ENCODE measurements at regions not wholly inside any gene's neighbourhood (a gene's known extent, or its start where the extent isn't known, plus 50 kb on each side); places are given as distances from the start of the nearest gene placed in this dataset.

DNA sequence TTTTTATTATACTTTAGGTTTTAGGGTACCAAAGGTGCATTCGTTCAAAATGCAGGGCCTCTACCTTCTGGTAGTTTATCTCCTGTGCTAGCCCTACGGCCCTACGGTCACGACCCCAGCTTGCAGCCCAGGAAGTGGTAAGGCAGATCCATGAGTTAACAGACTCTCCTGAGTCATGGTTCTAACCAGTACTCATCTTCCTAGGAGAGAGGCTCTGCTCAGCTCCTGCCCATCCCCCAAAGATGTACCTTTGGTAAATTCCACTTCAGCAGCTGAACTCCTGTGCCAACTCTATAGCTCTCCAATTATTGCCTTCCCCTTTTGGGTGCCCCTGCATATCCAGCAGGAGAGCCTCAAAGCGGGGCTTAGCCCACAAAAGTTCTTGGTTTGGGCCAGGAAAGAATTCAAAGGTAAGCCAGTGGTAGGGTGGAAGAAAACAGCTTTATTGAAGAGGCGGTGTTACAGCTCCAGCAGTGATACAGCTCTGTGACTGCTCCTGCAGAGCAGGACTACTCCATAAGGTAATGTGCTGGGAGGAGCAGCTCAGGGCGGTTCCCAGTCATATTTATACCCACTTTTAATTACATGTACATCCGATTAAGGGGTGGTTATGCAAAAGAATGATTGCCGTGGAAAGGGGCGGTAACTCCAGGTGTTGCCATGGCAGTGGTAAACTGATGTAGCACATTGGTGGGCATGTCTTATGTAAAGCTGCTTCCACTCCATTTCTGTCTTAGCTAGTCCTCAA, 241.4 kb downstream of the PMP22 start:
- Histone ChIP-seq H3K36me3 (ENCODE audit: control insufficient read depth in 1 of 2, insufficient read depth in 2 of 2, low read length in 2 of 2) (no peaks in the 10 kb centered on the region), H3K4me1 (ENCODE audit: control insufficient read depth in 1 of 2, insufficient read depth in 2 of 2, low read length in 2 of 2) (no peaks in the 10 kb centered on the region), H3K27me3 (ENCODE audit: control insufficient read depth in 1 of 2, insufficient read depth in 2 of 2, low read length in 2 of 2) (no peaks in the 10 kb centered on the region), H3K27ac (ENCODE audit: low read depth, low read length) (no peak overlapping the region), H3K4me3 (ENCODE audit: low read depth in 1 of 2, low read length in 2 of 2) (no peak overlapping the region), H3K9me3 (ENCODE audit: control insufficient read depth in 1 of 2, low read length in 2 of 2) (no peaks in the 10 kb centered on the region), H3K9ac (ENCODE audit: low read depth in 1 of 2, low read length in 2 of 2) (no peak overlapping the region)

DNA sequence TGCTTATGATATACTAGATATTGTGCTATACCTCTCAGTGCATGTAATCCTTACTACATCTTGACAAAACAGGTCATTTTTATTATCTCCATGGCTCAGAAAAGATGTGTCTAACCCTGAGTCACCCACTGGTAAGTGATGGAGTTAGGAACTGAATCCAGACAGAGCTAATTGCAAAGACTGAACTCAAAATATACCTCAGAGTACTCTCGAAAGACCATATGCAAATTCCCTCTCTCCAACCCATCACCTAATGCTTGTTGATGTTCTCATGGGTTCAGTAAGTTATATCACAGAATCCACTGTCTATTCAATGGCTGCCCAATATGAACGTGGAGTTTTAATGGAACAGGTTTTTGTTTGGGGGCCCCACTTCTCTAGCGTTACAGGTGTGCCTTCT, 246.0 kb downstream of the PMP22 start:
- H3K4me1 ChIP-seq (ENCODE audit: control insufficient read depth in 1 of 2, insufficient read depth in 2 of 2, low read length in 2 of 2) = no peaks in the 10 kb centered on the region
- H3K9ac ChIP-seq (ENCODE audit: low read depth in 1 of 2, low read length in 2 of 2) = no peak overlapping the region
- no peaks in the 10 kb centered on the region for H3K27me3 ChIP-seq (ENCODE audit: control insufficient read depth in 1 of 2, insufficient read depth in 2 of 2, low read length in 2 of 2)
- H3K36me3 ChIP-seq (ENCODE audit: control insufficient read depth in 1 of 2, insufficient read depth in 2 of 2, low read length in 2 of 2) = no peaks in the 10 kb centered on the region
- H3K4me3 ChIP-seq (ENCODE audit: low read depth in 1 of 2, low read length in 2 of 2) = no peak overlapping the region
- H3K27ac ChIP-seq (ENCODE audit: low read depth, low read length) = no peak overlapping the region
- no peaks in the 10 kb centered on the region for H3K9me3 ChIP-seq (ENCODE audit: control insufficient read depth in 1 of 2, low read length in 2 of 2)

DNA sequence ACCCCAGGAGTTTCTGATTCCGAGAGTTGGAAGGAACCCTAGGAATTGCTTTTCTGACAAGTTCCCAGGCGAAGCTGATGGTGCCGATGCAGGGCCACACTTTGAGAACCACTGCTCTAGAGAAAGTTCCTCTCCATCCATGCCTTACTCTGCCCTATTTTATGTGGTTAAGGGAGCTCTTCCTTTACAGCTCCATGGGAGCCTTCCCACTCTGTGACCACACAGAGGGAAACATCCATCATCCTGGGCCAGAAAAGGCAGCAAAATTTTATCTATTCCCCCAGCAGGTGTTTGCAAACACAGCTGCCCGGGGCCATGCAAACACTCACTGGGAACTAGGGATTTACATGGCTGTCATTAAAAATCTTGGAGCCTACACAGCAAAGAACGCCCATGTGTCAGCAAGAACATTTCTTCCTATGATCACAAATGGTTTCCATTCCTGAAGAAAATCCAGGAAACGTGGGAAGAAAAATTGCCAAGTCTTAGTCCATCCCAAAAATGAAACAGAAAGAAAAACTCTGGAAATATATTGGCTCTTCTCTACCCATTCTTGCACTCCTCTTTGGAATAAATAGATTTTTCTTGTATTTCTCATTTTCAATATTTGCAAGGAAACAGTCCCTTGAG, 252.7 kb downstream of the PMP22 start:
- H3K27me3 ChIP-seq (ENCODE audit: control insufficient read depth in 1 of 2, insufficient read depth in 2 of 2, low read length in 2 of 2) = no peaks in the 10 kb centered on the region
- H3K4me3 ChIP-seq (ENCODE audit: low read depth in 1 of 2, low read length in 2 of 2) = no peak overlapping the region
- no peak overlapping the region for H3K9ac ChIP-seq (ENCODE audit: low read depth in 1 of 2, low read length in 2 of 2)
- no peak overlapping the region for H3K27ac ChIP-seq (ENCODE audit: low read depth, low read length)
- H3K4me1 ChIP-seq (ENCODE audit: control insufficient read depth in 1 of 2, insufficient read depth in 2 of 2, low read length in 2 of 2) = no peaks in the 10 kb centered on the region
- H3K36me3 ChIP-seq (ENCODE audit: control insufficient read depth in 1 of 2, insufficient read depth in 2 of 2, low read length in 2 of 2) = no peaks in the 10 kb centered on the region
- H3K9me3 ChIP-seq (ENCODE audit: control insufficient read depth in 1 of 2, low read length in 2 of 2) = no peaks in the 10 kb centered on the region

DNA sequence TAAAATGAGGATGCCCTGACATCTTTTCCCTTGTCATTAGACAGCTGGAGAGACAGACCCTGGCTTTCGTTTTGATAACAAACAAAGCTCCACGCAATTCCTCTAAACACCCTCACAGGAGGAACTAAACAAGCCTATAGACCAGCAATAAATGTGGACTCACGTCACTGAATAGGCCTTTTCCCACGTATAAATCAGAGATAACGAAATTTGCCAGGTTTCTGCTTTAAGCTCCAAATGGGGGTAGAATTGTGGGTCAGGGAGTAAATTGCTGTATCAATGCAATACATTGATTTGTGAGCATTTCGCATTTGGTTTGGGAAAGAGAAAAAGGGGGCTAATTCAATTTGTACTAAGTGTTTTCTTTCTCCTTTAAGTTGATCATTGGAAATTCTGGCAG, 256.0 kb downstream of the PMP22 start:
- H3K9me3 ChIP-seq (ENCODE audit: control insufficient read depth in 1 of 2, low read length in 2 of 2) = no peaks in the 10 kb centered on the region
- H3K4me1 ChIP-seq (ENCODE audit: control insufficient read depth in 1 of 2, insufficient read depth in 2 of 2, low read length in 2 of 2) = no peaks in the 10 kb centered on the region
- no peaks in the 10 kb centered on the region for H3K36me3 ChIP-seq (ENCODE audit: control insufficient read depth in 1 of 2, insufficient read depth in 2 of 2, low read length in 2 of 2)
- no peaks in the 10 kb centered on the region for H3K27me3 ChIP-seq (ENCODE audit: control insufficient read depth in 1 of 2, insufficient read depth in 2 of 2, low read length in 2 of 2)
- no peak overlapping the region for H3K4me3 ChIP-seq (ENCODE audit: low read depth in 1 of 2, low read length in 2 of 2)
- no peak overlapping the region for H3K9ac ChIP-seq (ENCODE audit: low read depth in 1 of 2, low read length in 2 of 2)
- no peak overlapping the region for H3K27ac ChIP-seq (ENCODE audit: low read depth, low read length)

DNA sequence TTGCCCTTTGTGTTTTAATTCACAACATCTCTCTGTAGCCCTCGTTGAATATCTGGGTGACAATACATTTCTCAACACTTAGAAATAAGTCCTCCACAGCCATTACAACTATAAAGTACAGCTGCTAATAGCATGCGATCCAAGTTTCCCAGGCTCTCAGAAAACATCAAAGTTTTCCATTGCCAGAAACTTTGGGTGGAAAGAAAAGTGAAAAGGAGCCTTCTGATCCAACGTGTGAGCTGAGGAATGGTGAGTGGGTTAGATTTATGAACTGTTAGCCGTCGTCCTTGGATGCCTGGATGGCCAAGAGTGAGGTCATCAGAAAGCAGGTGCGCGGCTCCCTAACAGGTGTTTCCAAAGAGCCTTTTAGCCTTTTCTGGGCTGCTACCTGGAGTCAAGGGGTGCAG, 258.0 kb downstream of the PMP22 start:
- Histone ChIP-seq H3K27ac (ENCODE audit: low read depth, low read length) (no peak overlapping the region), H3K27me3 (ENCODE audit: control insufficient read depth in 1 of 2, insufficient read depth in 2 of 2, low read length in 2 of 2) (no peaks in the 10 kb centered on the region), H3K4me3 (ENCODE audit: low read depth in 1 of 2, low read length in 2 of 2) (no peak overlapping the region), H3K4me1 (ENCODE audit: control insufficient read depth in 1 of 2, insufficient read depth in 2 of 2, low read length in 2 of 2) (no peaks in the 10 kb centered on the region), H3K36me3 (ENCODE audit: control insufficient read depth in 1 of 2, insufficient read depth in 2 of 2, low read length in 2 of 2) (no peaks in the 10 kb centered on the region), H3K9ac (ENCODE audit: low read depth in 1 of 2, low read length in 2 of 2) (no peak overlapping the region), H3K9me3 (ENCODE audit: control insufficient read depth in 1 of 2, low read length in 2 of 2) (no peaks in the 10 kb centered on the region)

DNA sequence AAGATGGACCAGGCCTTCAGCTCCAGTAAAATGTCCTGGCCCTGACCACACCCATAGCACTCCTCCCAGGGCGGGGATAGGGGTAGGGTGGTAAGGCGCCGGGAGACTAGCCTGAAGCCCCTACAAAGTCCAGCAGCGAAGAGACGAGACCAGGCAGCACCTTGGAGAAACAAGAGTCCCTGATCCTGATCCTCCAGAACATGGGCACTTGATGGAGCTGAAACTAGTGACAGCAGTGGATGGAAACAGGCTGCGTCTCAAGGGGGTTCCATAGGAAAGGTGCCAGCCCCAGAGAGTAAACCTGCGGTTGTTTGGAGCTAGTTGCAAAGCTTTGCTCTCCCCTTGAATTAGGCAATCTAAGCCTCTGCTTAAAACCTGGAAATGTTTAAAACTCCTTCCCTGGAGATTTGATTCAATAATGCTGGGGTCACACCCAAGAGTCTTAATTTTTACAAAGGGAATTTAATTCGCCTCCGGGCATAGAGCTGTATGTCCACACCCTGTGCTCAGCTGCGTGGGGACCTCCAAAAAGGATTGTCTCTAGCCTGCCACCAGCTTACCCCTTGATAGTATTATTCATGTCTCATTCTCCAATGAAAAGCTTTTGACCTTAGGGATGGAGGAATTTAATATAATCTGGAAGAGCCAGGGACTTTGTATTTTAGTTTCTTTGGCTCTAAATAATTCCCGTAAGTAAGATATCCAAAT, 258.6 kb downstream of the PMP22 start:
- H3K36me3 ChIP-seq (ENCODE audit: control insufficient read depth in 1 of 2, insufficient read depth in 2 of 2, low read length in 2 of 2) = no peaks in the 10 kb centered on the region
- H3K4me1 ChIP-seq (ENCODE audit: control insufficient read depth in 1 of 2, insufficient read depth in 2 of 2, low read length in 2 of 2) = no peaks in the 10 kb centered on the region
- H3K9ac ChIP-seq (ENCODE audit: low read depth in 1 of 2, low read length in 2 of 2) = no peak overlapping the region
- H3K4me3 ChIP-seq (ENCODE audit: low read depth in 1 of 2, low read length in 2 of 2) = no peak overlapping the region
- no peaks in the 10 kb centered on the region for H3K27me3 ChIP-seq (ENCODE audit: control insufficient read depth in 1 of 2, insufficient read depth in 2 of 2, low read length in 2 of 2)
- no peaks in the 10 kb centered on the region for H3K9me3 ChIP-seq (ENCODE audit: control insufficient read depth in 1 of 2, low read length in 2 of 2)
- no peak overlapping the region for H3K27ac ChIP-seq (ENCODE audit: low read depth, low read length)

DNA sequence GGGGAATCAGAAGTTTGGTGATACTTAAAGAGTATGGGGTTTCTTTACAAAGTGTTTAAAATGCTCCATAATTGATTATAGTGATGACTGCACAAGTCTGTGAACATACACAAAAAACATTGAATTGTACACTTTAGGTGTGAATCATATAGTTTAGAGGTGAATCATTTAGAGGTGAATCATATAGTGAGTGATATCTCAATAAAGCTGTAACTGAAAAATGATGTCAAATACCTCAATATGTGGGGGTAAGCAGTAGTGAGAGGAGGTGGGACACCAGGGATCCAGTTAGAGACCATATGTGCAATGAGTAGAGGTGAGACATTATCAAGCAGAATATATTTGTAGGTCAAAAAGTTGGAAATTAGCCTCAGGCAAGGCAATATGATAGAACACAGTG, 264.5 kb downstream of the PMP22 start:
- Histone ChIP-seq H3K9me3 (ENCODE audit: control insufficient read depth in 1 of 2, low read length in 2 of 2) (no peaks in the 10 kb centered on the region), H3K36me3 (ENCODE audit: control insufficient read depth in 1 of 2, insufficient read depth in 2 of 2, low read length in 2 of 2) (no peaks in the 10 kb centered on the region), H3K4me1 (ENCODE audit: control insufficient read depth in 1 of 2, insufficient read depth in 2 of 2, low read length in 2 of 2) (no peaks in the 10 kb centered on the region), H3K4me3 (ENCODE audit: low read depth in 1 of 2, low read length in 2 of 2) (no peak overlapping the region), H3K27ac (ENCODE audit: low read depth, low read length) (no peak overlapping the region), H3K27me3 (ENCODE audit: control insufficient read depth in 1 of 2, insufficient read depth in 2 of 2, low read length in 2 of 2) (no peaks in the 10 kb centered on the region), H3K9ac (ENCODE audit: low read depth in 1 of 2, low read length in 2 of 2) (no peak overlapping the region)

DNA sequence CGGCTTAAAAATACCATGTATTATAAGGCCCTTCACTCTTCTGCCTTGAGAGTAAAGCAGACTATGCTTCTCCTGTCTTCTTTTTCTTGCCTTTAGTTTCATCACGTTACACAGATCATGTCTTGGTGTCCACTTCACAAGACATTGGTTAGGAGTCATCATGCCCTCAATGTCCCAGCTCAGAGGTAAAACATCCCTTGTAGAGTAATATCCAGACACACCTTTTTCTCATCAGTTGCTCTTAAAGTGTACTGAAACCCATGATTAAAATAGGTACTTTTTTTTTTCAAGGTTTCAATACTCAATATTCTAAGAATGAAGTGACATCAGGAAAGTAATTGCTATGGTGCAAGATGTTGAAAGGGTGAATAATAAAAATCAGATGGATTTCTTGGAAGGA, 267.8 kb downstream of the PMP22 start:
- Histone ChIP-seq H3K36me3 (ENCODE audit: control insufficient read depth in 1 of 2, insufficient read depth in 2 of 2, low read length in 2 of 2) (no peaks in the 10 kb centered on the region), H3K27ac (ENCODE audit: low read depth, low read length) (no peak overlapping the region)

DNA sequence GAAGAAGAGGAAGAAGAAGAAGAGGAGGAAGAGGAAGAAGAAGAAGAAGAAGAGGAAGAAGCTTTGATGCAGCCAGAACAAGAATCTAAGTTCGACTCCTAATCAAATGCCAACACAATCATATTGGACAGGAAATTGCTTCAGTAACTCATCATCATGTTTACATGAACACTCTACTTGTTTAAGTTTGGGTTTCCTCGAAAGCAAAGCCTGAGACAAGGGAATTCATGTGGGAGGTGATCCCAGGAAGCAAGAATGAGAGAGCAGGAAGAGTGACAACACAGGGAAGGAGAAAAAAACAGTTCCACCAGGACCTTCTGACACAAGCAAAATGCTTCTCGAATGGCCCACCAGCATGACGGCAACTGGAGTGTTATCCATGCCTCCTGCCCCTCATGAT, 279.0 kb downstream of the PMP22 start:
- Histone ChIP-seq H3K9me3 (ENCODE audit: control insufficient read depth in 1 of 2, low read length in 2 of 2) (peaks cover 0 to 6% of the 10 kb centered on the region in 2 donors), H3K4me3 (ENCODE audit: low read depth in 1 of 2, low read length in 2 of 2) (no peak overlapping the region), H3K9ac (ENCODE audit: low read depth in 1 of 2, low read length in 2 of 2) (no peak overlapping the region), H3K4me1 (ENCODE audit: control insufficient read depth in 1 of 2, insufficient read depth in 2 of 2, low read length in 2 of 2) (no peaks in the 10 kb centered on the region), H3K36me3 (ENCODE audit: control insufficient read depth in 1 of 2, insufficient read depth in 2 of 2, low read length in 2 of 2) (no peaks in the 10 kb centered on the region), H3K27ac (ENCODE audit: low read depth, low read length) (no peak overlapping the region), H3K27me3 (ENCODE audit: control insufficient read depth in 1 of 2, insufficient read depth in 2 of 2, low read length in 2 of 2) (no peaks in the 10 kb centered on the region)

More for the DNA sequence above, 267.8 kb downstream of the PMP22 start:
- Histone ChIP-seq H3K4me3 (ENCODE audit: low read depth in 1 of 2, low read length in 2 of 2) (no peak overlapping the region), H3K9me3 (ENCODE audit: control insufficient read depth in 1 of 2, low read length in 2 of 2) (no peaks in the 10 kb centered on the region), H3K9ac (ENCODE audit: low read depth in 1 of 2, low read length in 2 of 2) (no peak overlapping the region), H3K4me1 (ENCODE audit: control insufficient read depth in 1 of 2, insufficient read depth in 2 of 2, low read length in 2 of 2) (no peaks in the 10 kb centered on the region), H3K27me3 (ENCODE audit: control insufficient read depth in 1 of 2, insufficient read depth in 2 of 2, low read length in 2 of 2) (no peaks in the 10 kb centered on the region)

DNA sequence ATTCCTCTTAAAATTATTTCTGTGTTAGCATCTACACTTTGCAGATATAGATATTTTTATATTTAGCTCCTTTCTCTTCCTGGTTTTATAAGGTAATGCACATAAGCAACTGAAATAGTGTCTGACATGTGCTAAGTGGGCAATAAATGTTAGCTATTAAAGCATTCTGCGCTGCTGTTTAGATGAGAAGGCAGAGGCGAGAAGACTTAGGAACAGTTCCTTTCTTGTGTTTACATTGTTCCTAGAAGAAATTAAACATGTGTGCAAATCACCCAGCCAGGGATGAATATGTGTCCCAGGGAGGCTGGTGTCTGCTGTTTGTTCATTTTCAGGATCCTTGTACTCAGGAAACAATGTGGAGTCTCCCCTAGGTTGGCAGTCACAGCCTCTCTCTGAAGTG, 292.3 kb downstream of the PMP22 start:
- Histone ChIP-seq H3K9ac (ENCODE audit: low read depth in 1 of 2, low read length in 2 of 2) (no peak overlapping the region), H3K27ac (ENCODE audit: low read depth, low read length) (no peak overlapping the region), H3K4me1 (ENCODE audit: control insufficient read depth in 1 of 2, insufficient read depth in 2 of 2, low read length in 2 of 2) (no peaks in the 10 kb centered on the region), H3K36me3 (ENCODE audit: control insufficient read depth in 1 of 2, insufficient read depth in 2 of 2, low read length in 2 of 2) (no peaks in the 10 kb centered on the region), H3K9me3 (ENCODE audit: control insufficient read depth in 1 of 2, low read length in 2 of 2) (peaks cover 4 to 7% of the 10 kb centered on the region in 2 donors), H3K27me3 (ENCODE audit: control insufficient read depth in 1 of 2, insufficient read depth in 2 of 2, low read length in 2 of 2) (no peaks in the 10 kb centered on the region), H3K4me3 (ENCODE audit: low read depth in 1 of 2, low read length in 2 of 2) (no peak overlapping the region)
